ENCODE measurements at regions not wholly inside any gene's neighbourhood (a gene's known extent, or its start where the extent isn't known, plus 50 kb on each side); places are given as distances from the start of the nearest gene placed in this dataset.
"Not testable (repeated sequence)": the region's sequence is repeated elsewhere in the genome, so short reads cannot be mapped to it uniquely, and the experiment has no call there.

- ATAC-seq = not testable (repeated sequence)
Observed at GRCh38 chr16:5165429-5165828, 67.8 kb upstream of the EEF2KMT start.

GRCh38 chr16:5162801-5163200 lies 65.2 kb upstream of the EEF2KMT start:
- DNase-seq (ENCODE audit: low read depth, low spot score); H4K20me1 ChIP-seq (ENCODE audit: insufficient read depth); H3K4me1 ChIP-seq (ENCODE audit: control insufficient read depth in 1 of 2, insufficient read depth in 2 of 2, low read length in 2 of 2); H2AFZ ChIP-seq (ENCODE audit: low read depth, low read length, poor library complexity, severe bottlenecking); H3K4me2 ChIP-seq (ENCODE audit: low read length); H3K4me3 ChIP-seq (replicated peaks in 1 of 2; ENCODE audit: low read depth in 1 of 2, low read length in 2 of 2); CTCF ChIA-PET; RAD21 ChIA-PET (ENCODE audit: low non-redundant PET in 1 of 2, low total read pairs in 2 of 2, uncharacterized antibody in 2 of 2, unreplicated experiment in 2 of 2); H3K9me3 ChIP-seq (ENCODE audit: control insufficient read depth in 1 of 2, insufficient read depth in 1 of 2, low read depth in 1 of 2, low read length in 2 of 2); intact Hi-C loops (cut with micrococcal nuclease); POLR2A ChIA-PET; H3K79me2 ChIP-seq (ENCODE audit: insufficient read depth, low read length); H3K9ac ChIP-seq (ENCODE audit: low read length); H3K27ac ChIP-seq (ENCODE audit: low read depth, low read length); H3K36me3 ChIP-seq (ENCODE audit: control insufficient read depth in 1 of 2, insufficient read depth in 2 of 2, low read length in 2 of 2); H3K9me2 ChIP-seq (ENCODE audit: insufficient read depth); ATAC-seq; BruUV-seq (replicated peaks): not testable (repeated sequence)
- peaks cover 21% of the 10 kb centered on the region; the same call in 1 of the 2 replicates for H3K27me3 ChIP-seq (ENCODE audit: insufficient read depth, low read length)

More at GRCh38 chr16:5165429-5165828, 67.8 kb upstream of the EEF2KMT start:
- BruUV-seq (replicated peaks); H3K36me3 ChIP-seq (ENCODE audit: control insufficient read depth in 1 of 2, insufficient read depth in 2 of 2, low read length in 2 of 2); H3K9me3 ChIP-seq (ENCODE audit: control insufficient read depth in 1 of 2, insufficient read depth in 1 of 2, low read depth in 1 of 2, low read length in 2 of 2); H3K4me1 ChIP-seq (ENCODE audit: control insufficient read depth in 1 of 2, insufficient read depth in 2 of 2, low read length in 2 of 2); H3K9me2 ChIP-seq (ENCODE audit: insufficient read depth); H3K79me2 ChIP-seq (ENCODE audit: insufficient read depth, low read length); H4K20me1 ChIP-seq (ENCODE audit: insufficient read depth); H3K4me2 ChIP-seq (ENCODE audit: low read length); CTCF ChIA-PET; POLR2A ChIA-PET; H3K4me3 ChIP-seq (replicated peaks in 1 of 2; ENCODE audit: low read depth in 1 of 2, low read length in 2 of 2); RAD21 ChIA-PET (ENCODE audit: low non-redundant PET in 1 of 2, low total read pairs in 2 of 2, uncharacterized antibody in 2 of 2, unreplicated experiment in 2 of 2); H3K9ac ChIP-seq (ENCODE audit: low read length); intact Hi-C loops (cut with micrococcal nuclease); DNase-seq (ENCODE audit: low read depth, low spot score); H3K27ac ChIP-seq (ENCODE audit: low read depth, low read length); H2AFZ ChIP-seq (ENCODE audit: low read depth, low read length, poor library complexity, severe bottlenecking): not testable (repeated sequence)
- peaks cover 26% of the 10 kb centered on the region for H3K27me3 ChIP-seq (ENCODE audit: insufficient read depth, low read length)

GRCh38 chr16:5161888-5162287 lies 64.3 kb upstream of the EEF2KMT start:
- RAD21 ChIA-PET (ENCODE audit: low non-redundant PET in 1 of 2, low total read pairs in 2 of 2, uncharacterized antibody in 2 of 2, unreplicated experiment in 2 of 2) = not testable (repeated sequence)

GRCh38 chr16:5160010-5160409 lies 62.4 kb upstream of the EEF2KMT start:
- ATAC-seq; H4K20me1 ChIP-seq (ENCODE audit: insufficient read depth); CTCF ChIA-PET; H3K9me2 ChIP-seq (ENCODE audit: insufficient read depth); H3K4me2 ChIP-seq (ENCODE audit: low read length); H3K9ac ChIP-seq (ENCODE audit: low read length); H2AFZ ChIP-seq (ENCODE audit: low read depth, low read length, poor library complexity, severe bottlenecking); H3K4me3 ChIP-seq (replicated peaks in 1 of 2; ENCODE audit: low read depth in 1 of 2, low read length in 2 of 2); intact Hi-C loops (cut with micrococcal nuclease); H3K27me3 ChIP-seq (ENCODE audit: insufficient read depth, low read length); H3K4me1 ChIP-seq (ENCODE audit: control insufficient read depth in 1 of 2, insufficient read depth in 2 of 2, low read length in 2 of 2); DNase-seq (ENCODE audit: low read depth, low spot score); RAD21 ChIA-PET (ENCODE audit: low non-redundant PET in 1 of 2, low total read pairs in 2 of 2, uncharacterized antibody in 2 of 2, unreplicated experiment in 2 of 2); H3K36me3 ChIP-seq (ENCODE audit: control insufficient read depth in 1 of 2, insufficient read depth in 2 of 2, low read length in 2 of 2); H3K79me2 ChIP-seq (ENCODE audit: insufficient read depth, low read length); H3K27ac ChIP-seq (ENCODE audit: low read depth, low read length); H3K9me3 ChIP-seq (ENCODE audit: control insufficient read depth in 1 of 2, insufficient read depth in 1 of 2, low read depth in 1 of 2, low read length in 2 of 2); BruUV-seq (replicated peaks); POLR2A ChIA-PET: not testable (repeated sequence)

More at GRCh38 chr16:5161888-5162287, 64.3 kb upstream of the EEF2KMT start:
- ATAC-seq; H3K4me1 ChIP-seq (ENCODE audit: control insufficient read depth in 1 of 2, insufficient read depth in 2 of 2, low read length in 2 of 2); H3K9ac ChIP-seq (ENCODE audit: low read length); H2AFZ ChIP-seq (ENCODE audit: low read depth, low read length, poor library complexity, severe bottlenecking); H3K4me2 ChIP-seq (ENCODE audit: low read length); POLR2A ChIA-PET; H3K79me2 ChIP-seq (ENCODE audit: insufficient read depth, low read length); BruUV-seq (replicated peaks); DNase-seq (ENCODE audit: low read depth, low spot score); H3K9me3 ChIP-seq (ENCODE audit: control insufficient read depth in 1 of 2, insufficient read depth in 1 of 2, low read depth in 1 of 2, low read length in 2 of 2); H3K4me3 ChIP-seq (replicated peaks in 1 of 2; ENCODE audit: low read depth in 1 of 2, low read length in 2 of 2); H4K20me1 ChIP-seq (ENCODE audit: insufficient read depth); H3K9me2 ChIP-seq (ENCODE audit: insufficient read depth); H3K27ac ChIP-seq (ENCODE audit: low read depth, low read length); CTCF ChIA-PET; H3K36me3 ChIP-seq (ENCODE audit: control insufficient read depth in 1 of 2, insufficient read depth in 2 of 2, low read length in 2 of 2); intact Hi-C loops (cut with micrococcal nuclease): not testable (repeated sequence)
- peaks cover 13% of the 10 kb centered on the region; the same call in 1 of the 2 replicates for H3K27me3 ChIP-seq (ENCODE audit: insufficient read depth, low read length)

- H3K36me3 ChIP-seq (ENCODE audit: control insufficient read depth in 1 of 2, insufficient read depth in 2 of 2, low read length in 2 of 2); H4K20me1 ChIP-seq (ENCODE audit: insufficient read depth); RAD21 ChIA-PET (ENCODE audit: low non-redundant PET in 1 of 2, low total read pairs in 2 of 2, uncharacterized antibody in 2 of 2, unreplicated experiment in 2 of 2); H3K27ac ChIP-seq (ENCODE audit: low read depth, low read length); H3K9ac ChIP-seq (ENCODE audit: low read length); BruUV-seq (replicated peaks); ATAC-seq; H3K79me2 ChIP-seq (ENCODE audit: insufficient read depth, low read length); DNase-seq (ENCODE audit: low read depth, low spot score); H2AFZ ChIP-seq (ENCODE audit: low read depth, low read length, poor library complexity, severe bottlenecking); H3K27me3 ChIP-seq (ENCODE audit: insufficient read depth, low read length); H3K4me3 ChIP-seq (replicated peaks in 1 of 2; ENCODE audit: low read depth in 1 of 2, low read length in 2 of 2); CTCF ChIA-PET; H3K9me2 ChIP-seq (ENCODE audit: insufficient read depth); H3K9me3 ChIP-seq (ENCODE audit: control insufficient read depth in 1 of 2, insufficient read depth in 1 of 2, low read depth in 1 of 2, low read length in 2 of 2); POLR2A ChIA-PET; H3K4me1 ChIP-seq (ENCODE audit: control insufficient read depth in 1 of 2, insufficient read depth in 2 of 2, low read length in 2 of 2); intact Hi-C loops (cut with micrococcal nuclease); H3K4me2 ChIP-seq (ENCODE audit: low read length): not testable (repeated sequence)
Observed at GRCh38 chr16:5159537-5159936, 61.9 kb upstream of the EEF2KMT start.
